ENCODE measurements at regions not wholly inside any gene's neighbourhood (a gene's known extent, or its start where the extent isn't known, plus 50 kb on each side); places are given as distances from the start of the nearest gene placed in this dataset.
A peak's percentile ranks its signal among the peaks of the same experiment; 100 is the strongest.
"Not testable (repeated sequence)": the region's sequence is repeated elsewhere in the genome, so short reads cannot be mapped to it uniquely, and the experiment has no call there.

GRCh38 chr7:66413379-66414114, 208.4 kb downstream of the TPST1 start:
- DNase-seq, result peak; percentile 88

DNA sequence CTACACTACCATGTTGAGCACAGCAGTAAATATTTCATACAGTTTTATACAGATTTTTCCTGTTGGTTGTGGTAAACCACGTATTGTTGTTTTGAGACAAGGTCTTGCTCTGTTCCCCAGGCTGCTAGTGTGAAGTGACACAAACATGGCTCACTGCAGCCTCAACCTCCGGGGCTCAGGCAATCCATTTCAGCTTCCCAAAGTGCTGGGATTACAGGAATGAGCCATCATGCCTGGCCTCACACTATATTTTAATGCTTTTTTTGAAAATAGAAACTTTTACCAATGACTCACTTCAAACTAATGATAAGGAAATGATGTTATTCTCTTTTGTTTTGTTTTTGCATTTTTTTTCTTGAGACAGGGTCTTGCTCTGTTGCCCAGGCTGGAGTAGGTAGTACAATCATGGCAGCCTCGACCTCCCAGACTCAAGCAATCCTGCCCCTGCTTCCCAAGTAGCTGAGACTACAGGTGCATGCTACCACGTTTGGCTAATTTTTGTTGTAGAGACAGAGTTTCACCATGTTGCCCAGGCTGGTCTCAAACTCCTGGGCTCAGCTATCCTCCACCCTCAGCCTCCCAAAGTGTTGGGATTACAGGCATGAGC, 210.6 kb downstream of the TPST1 start:
- no peak for DNase-seq

DNA sequence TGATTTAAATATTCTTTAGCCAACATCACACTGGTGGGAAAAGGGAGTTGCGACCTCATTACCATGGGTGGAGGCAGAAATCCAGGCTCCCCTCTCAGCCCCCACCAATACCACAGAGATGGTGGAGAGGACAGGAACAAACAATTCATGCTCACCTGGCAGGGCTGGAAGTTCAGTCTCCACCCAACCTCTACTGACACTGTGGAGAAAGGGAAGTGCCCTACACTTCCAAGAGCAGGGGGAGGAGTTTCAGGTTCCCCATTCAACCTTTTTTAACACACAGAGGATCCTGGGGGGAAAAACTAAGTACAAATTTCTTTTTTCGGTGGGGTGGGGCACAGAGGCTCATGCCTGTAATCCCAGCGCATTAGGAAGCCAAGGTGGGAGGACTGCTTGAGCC, 210.1 kb upstream of the KCTD7 start:
- DNase-seq, result no peak

GRCh38 chr7:66419210-66419609, 209.5 kb upstream of the KCTD7 start:
- DNase-seq, result no peak

DNA sequence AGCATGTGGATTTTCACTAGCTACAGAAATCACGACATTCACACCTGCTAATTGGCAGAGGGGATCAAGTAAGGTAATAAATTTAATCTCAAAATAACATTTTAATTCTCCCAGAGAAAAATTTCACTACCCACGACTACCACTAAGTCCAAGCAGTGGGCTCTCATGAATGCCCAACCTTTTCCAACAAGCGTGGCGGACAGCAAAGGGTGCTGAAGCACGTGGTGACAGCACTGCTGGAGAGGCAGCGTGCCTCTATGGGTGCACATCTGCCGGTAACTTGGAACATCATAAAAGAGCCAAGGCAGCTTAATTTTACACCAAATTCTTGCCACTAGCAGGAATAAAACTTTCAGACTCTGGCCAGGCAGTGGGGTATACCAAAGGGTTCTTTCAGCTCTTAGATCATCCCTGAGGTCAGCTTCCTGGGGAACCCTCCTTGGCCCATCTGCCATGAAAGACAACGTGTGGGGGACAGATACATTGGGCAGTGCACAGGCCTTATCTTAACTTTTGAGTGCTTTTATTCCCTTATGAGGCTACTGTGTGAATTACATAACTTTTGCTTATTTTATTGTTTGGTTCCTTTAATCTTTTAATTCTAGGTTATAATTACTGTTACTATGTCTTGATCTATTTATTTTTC, 206.7 kb upstream of the KCTD7 start:
- DNase-seq, result no peak

DNA sequence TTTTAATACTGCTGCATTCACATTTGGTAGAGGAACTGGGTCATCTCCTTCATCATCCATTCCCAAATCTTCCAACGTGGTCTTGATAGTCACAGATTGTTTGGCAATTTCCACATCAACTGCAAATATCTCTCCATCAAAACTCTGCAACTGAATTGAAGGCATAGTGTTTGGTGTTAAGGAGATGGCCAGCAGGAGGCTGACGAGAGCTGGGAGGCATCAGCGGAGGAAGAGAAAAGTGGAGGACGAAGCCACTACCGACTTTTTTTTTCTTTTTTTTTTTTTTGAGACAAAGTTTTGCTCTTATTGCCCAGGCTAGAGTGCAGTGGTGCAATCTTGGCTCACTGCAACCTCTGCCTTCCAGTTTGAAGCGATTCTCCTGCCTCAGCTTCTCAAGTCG, 205.0 kb upstream of the KCTD7 start:
- no peak for DNase-seq

DNA sequence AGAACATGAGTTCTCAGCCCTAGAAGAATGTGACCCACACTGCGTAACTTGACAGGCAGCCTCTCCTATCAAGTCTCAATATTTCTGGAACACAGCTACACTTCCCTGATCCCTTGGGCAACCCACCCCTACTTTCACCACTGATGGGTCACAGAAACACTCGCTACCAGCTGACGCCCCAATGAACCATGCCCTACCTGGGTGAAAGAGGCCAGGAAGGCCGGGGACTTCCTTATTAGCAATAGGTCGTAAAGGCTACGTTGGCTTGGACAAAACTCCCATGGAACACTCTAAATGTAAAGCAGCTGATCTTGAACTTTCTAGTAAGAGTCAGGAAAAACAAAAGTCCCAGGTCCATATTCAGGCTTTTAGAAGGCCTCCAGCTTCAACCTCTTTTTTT, 202.3 kb upstream of the KCTD7 start:
- DNase-seq, result no peak

DNA sequence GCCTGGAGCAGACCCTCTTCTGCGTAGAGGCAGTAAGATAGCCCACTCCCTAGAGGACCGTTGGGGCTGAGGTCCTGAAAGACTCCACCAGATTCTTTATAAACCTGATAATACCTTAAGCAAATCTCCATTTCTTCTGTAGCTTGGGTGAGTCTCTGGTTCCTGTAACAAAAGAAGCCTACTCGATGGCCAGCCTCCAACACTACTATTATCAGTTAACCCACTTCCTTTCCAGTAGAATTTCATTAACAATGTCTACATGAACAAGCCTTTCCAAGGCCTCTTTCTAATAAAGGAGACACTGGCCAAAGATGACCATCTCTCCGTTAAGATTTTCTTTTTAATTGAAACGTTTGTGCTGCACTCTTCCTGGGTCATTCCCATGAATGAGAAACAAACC, 201.7 kb upstream of the KCTD7 start:
- no peak for DNase-seq

GRCh38 chr7:66427956-66428355, 200.7 kb upstream of the KCTD7 start:
- no peak for DNase-seq

DNA sequence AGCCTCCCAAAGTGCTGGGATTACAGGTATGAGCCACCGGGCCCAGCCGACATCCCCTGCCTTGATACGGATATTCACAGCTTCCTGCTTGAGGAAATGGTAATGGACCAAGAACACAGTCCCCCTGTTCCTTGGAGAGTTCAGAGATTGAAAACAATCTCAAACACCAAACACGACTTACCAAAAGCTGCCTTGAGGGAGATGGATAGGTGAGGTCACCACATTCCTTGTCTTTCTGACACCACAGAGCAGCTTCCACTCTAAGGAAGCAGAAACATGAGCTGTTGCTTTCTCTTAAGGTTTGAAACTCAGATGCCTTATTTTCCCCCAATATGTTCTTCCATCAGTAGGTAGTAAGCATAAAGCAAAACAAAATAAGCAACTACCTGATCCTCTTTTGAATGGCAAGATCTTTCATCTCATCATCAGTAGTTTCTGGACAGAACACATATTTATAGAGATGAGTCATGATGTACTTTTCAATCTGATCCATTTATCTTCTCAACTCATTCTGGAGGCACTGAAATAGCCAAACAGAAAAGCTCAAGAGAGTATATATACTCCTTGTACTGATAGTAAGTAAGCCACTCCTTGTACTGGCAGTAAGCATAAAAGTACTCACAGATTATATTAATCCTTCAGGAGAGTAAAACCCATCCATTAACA, 199.1 kb upstream of the KCTD7 start:
- no peak for DNase-seq

DNA sequence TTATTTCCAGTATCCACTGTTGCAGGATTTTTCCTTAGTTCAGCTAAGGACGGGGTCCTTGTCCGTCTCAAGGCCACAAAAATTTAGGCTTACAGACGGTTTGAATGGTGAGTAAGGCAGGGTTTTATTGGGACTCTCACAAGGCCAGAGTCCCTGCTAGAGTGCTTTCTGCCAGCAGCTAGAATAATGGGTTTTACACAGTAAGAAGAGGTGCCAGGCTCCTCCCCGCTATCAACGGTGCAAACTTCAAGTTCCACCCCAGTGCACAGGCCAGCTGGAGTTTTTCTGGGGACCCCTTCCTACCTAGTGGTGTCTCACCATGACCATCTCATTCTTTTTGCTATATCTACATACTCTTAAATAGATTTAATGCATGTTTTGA, 198.5 kb upstream of the KCTD7 start:
- no peak for DNase-seq

DNA sequence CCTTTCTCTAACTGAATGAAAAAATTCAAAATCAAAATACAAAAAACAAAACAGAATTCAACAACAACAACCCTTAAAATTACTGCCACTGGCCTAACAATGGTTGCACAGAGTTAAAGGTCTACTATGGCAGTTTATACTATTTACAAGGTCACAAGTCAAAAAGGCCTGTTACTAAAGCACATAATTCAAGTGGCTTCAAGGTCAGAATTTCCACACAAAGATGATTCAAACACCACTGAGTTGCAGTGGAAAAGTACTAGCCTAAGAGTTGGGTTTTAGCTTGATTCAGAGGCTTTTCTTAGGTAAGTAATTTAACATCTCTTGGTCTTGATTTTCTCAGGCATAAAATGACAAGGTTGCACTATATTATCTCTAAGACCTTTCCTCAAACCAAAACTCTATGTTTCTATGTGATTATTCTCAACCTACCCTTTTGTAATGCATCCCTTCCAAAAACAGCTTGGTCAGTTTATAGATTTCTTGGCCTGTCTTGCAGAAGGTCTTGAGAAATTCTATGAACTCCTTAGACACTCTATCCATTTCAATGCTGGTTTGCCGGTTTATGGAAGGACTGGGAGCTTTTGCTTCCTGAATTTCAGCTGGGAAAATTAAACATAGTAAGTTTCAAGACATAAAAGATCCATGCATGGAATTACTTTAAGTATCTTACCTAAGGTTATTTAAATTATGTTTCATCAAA, 189.8 kb upstream of the KCTD7 start:
- not testable (repeated sequence) for DNase-seq

DNA sequence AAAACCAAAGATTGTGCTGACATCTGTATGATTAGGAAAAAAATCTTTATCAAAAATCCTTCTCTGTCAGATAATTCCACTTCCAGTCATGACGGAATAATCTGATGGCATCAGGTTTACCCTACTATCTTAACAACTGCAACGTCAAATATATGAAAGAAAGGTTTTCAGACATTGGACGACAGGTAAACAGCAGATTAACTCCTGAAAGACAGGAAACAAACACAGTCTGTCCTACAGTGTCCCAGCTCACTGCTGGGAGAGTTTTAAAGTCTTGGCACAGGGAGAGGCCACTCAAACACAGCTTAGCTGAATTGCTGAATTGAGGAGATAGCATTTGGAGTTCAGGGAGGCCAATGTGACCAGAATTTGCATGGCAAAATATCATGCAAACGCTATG, 186.3 kb upstream of the KCTD7 start:
- DNase-seq, result no peak

DNA sequence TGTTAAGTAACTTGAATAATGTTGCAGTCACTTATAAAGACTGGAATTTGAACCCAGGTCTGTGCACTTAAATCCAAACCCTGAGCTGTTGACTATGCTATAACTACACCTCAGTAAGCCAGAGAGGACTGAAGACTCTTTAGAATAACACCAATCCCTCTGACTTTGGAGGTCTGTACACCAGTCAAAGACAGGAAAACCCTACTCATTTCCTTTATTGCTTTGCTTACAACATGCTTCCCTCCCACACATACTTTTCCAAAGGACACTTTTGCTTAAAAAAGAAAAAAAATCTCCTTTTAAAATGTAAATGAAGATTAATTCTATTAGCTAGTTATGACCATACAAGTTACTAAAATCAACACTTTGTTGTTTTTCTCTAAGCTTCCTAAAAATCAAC, 184.7 kb upstream of the KCTD7 start:
- no peak for DNase-seq

DNA sequence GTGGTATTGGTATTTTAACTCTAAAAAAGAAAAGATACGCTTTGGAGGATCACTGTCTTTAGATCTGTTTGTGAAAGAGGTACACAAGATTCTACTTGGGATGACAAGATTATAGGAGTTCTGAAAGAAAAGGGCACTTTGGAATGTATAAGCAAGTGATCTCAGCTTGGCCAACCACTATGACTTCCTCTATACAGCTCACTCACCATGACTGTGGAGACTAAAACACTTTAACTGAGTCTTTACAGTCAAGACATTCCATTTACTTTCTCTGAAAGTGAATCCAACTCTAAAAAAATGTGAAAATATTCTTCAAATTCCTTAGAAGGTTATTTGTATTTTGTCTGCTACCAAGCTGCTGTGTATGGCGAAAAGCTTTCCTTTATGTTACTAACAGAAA, 181.7 kb upstream of the KCTD7 start:
- DNase-seq, result not testable (repeated sequence)

- not testable (repeated sequence) for DNase-seq
These were observed 177.9 kb upstream of the KCTD7 start for GRCh38 chr7:66450814-66451213.

DNA sequence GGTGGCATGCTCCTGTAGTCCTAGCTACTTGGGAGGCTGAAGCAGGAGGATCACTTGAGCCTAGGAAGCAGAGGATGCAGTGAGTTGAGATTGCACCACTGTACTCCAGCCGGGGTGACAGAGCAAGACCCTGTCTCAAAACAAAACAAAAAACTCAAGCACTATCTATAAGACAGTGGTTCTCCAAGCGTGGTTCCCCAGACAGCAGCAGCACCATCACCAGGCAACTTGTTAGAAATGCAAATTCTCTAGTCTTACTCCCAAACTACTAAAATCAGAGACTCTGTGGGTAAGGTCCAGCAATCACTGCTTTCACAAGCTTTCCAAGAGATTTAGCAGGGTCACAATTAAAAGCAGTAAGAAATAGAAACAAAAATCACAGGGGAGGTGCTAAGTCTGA, 177.0 kb upstream of the KCTD7 start:
- not testable (repeated sequence) for DNase-seq

GRCh38 chr7:66452165-66452564, 176.5 kb upstream of the KCTD7 start:
- no peak for DNase-seq

DNA sequence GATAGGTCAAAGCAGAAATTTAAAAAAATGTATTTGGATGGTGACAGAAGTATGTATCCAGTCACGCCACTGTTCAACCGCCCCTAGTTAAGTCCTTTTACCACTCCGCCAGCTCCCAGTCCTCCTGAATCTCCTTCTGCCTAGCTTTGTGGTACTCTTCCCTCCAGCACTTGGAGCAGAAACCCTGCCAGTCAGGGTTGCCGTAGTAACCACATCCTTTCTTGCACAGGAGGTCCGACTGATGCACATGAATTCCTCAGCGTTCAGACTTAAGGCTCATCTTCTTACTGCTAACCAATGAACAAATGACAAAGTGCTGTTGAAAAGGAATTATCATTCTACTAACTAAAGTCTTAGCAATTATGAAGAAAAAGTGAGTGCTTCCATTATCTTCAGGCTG, 175.3 kb upstream of the KCTD7 start:
- no peak for DNase-seq

DNA sequence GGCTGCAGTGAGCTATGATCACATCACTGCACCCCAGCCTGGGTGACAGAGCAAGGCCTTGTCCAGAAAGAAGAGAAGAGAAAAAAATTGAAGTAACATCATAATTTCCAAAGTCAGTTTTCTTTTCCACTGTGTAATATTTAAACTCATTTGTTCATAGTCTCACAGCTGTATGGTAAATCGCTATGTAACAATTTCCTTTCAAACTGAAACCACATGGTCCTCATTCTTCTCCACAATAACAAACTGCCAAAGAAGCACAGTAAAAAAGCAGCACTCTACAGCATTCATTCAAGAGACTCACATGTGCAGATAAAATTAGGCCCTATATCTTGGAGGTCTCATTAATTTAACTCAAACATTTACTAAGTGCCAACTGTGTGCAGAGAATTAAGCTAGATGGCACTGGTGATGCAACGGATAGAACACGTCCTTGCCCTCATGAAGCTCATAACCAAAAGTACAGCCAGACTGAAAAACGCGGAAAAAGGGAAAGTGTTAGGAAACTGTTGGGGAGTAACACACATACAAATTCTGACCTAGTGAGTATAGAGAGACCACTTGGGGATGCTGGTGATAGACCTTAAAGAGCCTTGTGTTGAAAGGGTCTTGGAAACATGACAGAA, 174.0 kb upstream of the KCTD7 start:
- no peak for DNase-seq

DNA sequence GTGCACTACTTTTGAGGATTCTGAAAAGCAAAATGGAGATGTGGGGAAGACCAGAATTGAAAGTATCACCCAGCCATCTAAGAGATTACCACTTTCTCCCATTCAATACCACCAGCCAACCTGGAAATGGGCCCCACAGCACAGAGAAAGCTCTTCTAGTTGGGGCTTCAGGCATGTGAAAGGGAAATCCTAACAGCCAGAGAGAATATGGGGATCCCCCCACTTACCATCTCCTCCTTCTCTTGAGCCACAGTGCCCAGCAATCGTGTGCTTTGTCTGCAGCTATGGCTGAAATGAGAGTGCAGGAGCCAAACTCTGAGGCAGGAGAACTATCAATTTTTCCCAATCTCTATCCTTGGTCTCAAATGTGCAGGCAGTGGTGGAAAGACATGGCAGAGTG, 173.2 kb upstream of the KCTD7 start:
- DNase-seq, result not testable (repeated sequence)

DNA sequence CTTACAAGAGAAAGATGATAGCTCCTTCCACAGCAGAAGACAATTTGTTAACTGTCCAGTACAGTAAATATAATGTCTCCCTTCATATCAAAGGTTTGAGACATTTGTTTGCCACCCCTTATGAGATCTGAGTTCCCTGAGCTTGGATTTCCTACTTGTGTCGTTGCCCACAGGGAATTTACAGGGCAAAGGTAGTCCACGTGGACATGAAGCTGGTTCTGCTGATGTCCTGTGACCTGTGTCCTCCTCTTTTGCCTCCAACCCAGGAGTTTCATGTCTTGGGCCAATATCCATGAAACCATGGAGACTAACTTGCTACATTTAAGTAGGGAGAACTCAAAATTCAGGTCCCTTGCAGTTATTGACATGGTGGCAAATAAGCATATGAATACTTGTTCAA, 172.2 kb upstream of the KCTD7 start:
- not testable (repeated sequence) for DNase-seq

GRCh38 chr7:66458991-66459390, 169.7 kb upstream of the KCTD7 start:
- not testable (repeated sequence) for DNase-seq
